NCI-H2081 treated with DMSO at 0.1 percent for 48 hours (cell line): ENCODE measurements at regions not wholly inside any gene's neighbourhood (a gene's known extent, or its start where the extent isn't known, plus 50 kb on each side); places are given as distances from the start of the nearest gene placed in this dataset.

Source experiments
- DNase-seq: peaks from one replicate; lab custom pipeline; 2025; lab: John Stamatoyannopoulos, UW

- DNase-seq = no peak
Observed at GRCh38 chr4:10334506-10335028, 122.7 kb downstream of the ZNF518B start.

GRCh38 chr4:10333942-10334341, 123.3 kb downstream of the ZNF518B start:
- no peak for DNase-seq

GRCh38 chr4:10326075-10326474, 131.2 kb downstream of the ZNF518B start:
- no peak for DNase-seq

- no peak for DNase-seq
Observed at GRCh38 chr4:10321931-10322330, 135.3 kb downstream of the ZNF518B start.

- no peak for DNase-seq
Observed at GRCh38 chr4:10320130-10320529, 137.1 kb downstream of the ZNF518B start.

GRCh38 chr4:10317345-10317744, 139.9 kb downstream of the ZNF518B start:
- no peak for DNase-seq

GRCh38 chr4:10316851-10317250, 140.4 kb downstream of the ZNF518B start:
- no peak for DNase-seq

GRCh38 chr4:10315638-10316037, 141.6 kb downstream of the ZNF518B start:
- DNase-seq = no peak

GRCh38 chr4:10312568-10312967, 144.7 kb downstream of the ZNF518B start:
- no peak for DNase-seq

GRCh38 chr4:10311939-10312338, 145.3 kb downstream of the ZNF518B start:
- no peak for DNase-seq

GRCh38 chr4:10305816-10306215, 151.4 kb downstream of the ZNF518B start:
- DNase-seq = no peak

- no peak for DNase-seq
Observed at GRCh38 chr4:10303291-10303690, 153.9 kb downstream of the ZNF518B start.

- no peak for DNase-seq
Observed at GRCh38 chr4:10302096-10302495, 155.1 kb downstream of the ZNF518B start.

GRCh38 chr4:10299601-10300000, 157.6 kb downstream of the ZNF518B start:
- no peak for DNase-seq

GRCh38 chr4:10298681-10299080, 158.5 kb downstream of the ZNF518B start:
- DNase-seq = no peak

- no peak for DNase-seq
Observed at GRCh38 chr4:10296730-10297129, 160.5 kb downstream of the ZNF518B start.

- no peak for DNase-seq
Observed at GRCh38 chr4:10295301-10295700, 161.9 kb downstream of the ZNF518B start.

- no peak for DNase-seq
Observed at GRCh38 chr4:10289538-10289906, 167.7 kb downstream of the ZNF518B start.

GRCh38 chr4:10288830-10289537, 168.2 kb downstream of the ZNF518B start:
- no peak for DNase-seq

- no peak for DNase-seq
Observed at GRCh38 chr4:10285028-10285427, 168.4 kb upstream of the WDR1 start.

- no peak for DNase-seq
Observed at GRCh38 chr4:10283761-10284160, 167.2 kb upstream of the WDR1 start.

GRCh38 chr4:10281996-10282395, 165.4 kb upstream of the WDR1 start:
- DNase-seq = no peak

GRCh38 chr4:10279261-10279660, 162.7 kb upstream of the WDR1 start:
- no peak for DNase-seq

GRCh38 chr4:10278071-10278470, 161.5 kb upstream of the WDR1 start:
- DNase-seq = no peak
